Spleen (tissue), 11 donors: ENCODE measurements at regions not wholly inside any gene's neighbourhood (a gene's known extent, or its start where the extent isn't known, plus 50 kb on each side); places are given as distances from the start of the nearest gene placed in this dataset.

Experiments used
- DNase-seq: peaks from one replicate; pipeline ENCODE4 v3.0.0-alpha.2; 2020
- H3K27ac ChIP-seq, 8 donors: fragments of 200-600 bp; sonication (generic) in 7 of 8; 1 replicate in 4 of 8; 2 replicates in 4 of 8; pipeline versions ENCODE4 v1.5.0 to v1.8.0; 2016 to 2021; ENCODE audit warnings: inconsistent platforms in 4 of 8, mild to moderate bottlenecking in 4 of 8, moderate library complexity in 1 of 8
- H3K27me3 ChIP-seq, 7 donors: fragments of 200-600 bp; sonication (generic) in 6 of 7; replicated peaks in 1 of 7; 1 replicate in 4 of 7; 2 replicates in 3 of 7; pipeline versions ENCODE4 v1.5.0 to v1.8.0; 2016 to 2021; ENCODE audit warnings: inconsistent platforms in 3 of 7, mild to moderate bottlenecking in 1 of 7
- H3K36me3 ChIP-seq, 6 donors: fragments of 200-600 bp; sonication (generic) in 5 of 6; 1 replicate in 4 of 6; 2 replicates in 2 of 6; pipeline versions ENCODE4 v1.5.0 to v1.8.0; 2016 to 2021; ENCODE audit warnings: inconsistent platforms in 2 of 6
- H3K4me1 ChIP-seq, 6 donors: fragments of 200-600 bp; sonication (generic) in 5 of 6; 1 replicate in 3 of 6; 2 replicates in 3 of 6; pipeline versions ENCODE4 v1.5.0 to v1.8.0; 2016 to 2021; ENCODE audit warnings: inconsistent platforms in 3 of 6
- H3K4me3 ChIP-seq, 8 donors: fragments of 200-600 bp; sonication (generic) in 7 of 8; 1 replicate in 4 of 8; 2 replicates in 4 of 8; pipeline versions ENCODE4 v1.5.0 to v1.8.0; 2016 to 2021; ENCODE audit warnings: inconsistent platforms in 4 of 8, mild to moderate bottlenecking in 4 of 8, moderate library complexity in 2 of 8
- H3K9me3 ChIP-seq, 8 donors: fragments of 200-600 bp; sonication (generic) in 7 of 8; 1 replicate in 4 of 8; 2 replicates in 4 of 8; pipeline versions ENCODE4 v1.5.0 to v1.8.0; 2016 to 2021; ENCODE audit warnings: inconsistent platforms in 4 of 8
- CTCF ChIP-seq, 11 experiments: fragments of 200-600 bp in 7 of 11; fragments of 450-650 bp in 4 of 11; sonication (generic) in 4 of 11; IDR thresholded peaks in 8 of 11; conservative IDR thresholded peaks in 3 of 11; 1 replicate in 7 of 11; 2 replicates in 4 of 11; pipeline versions ENCODE4 v1.4.0 to v1.8.0; 2016 to 2021; ENCODE audit warnings: antibody characterized with exemption in 11 of 11, inconsistent platforms in 4 of 11, mild to moderate bottlenecking in 1 of 11
- POLR2A ChIP-seq, 3 donors: fragments of 450-650 bp; IDR thresholded peaks; one replicate each; pipeline ENCODE4 v1.5.1; 2017; ENCODE audit warnings: antibody characterized with exemption in 3 of 3, mild to moderate bottlenecking in 1 of 3
- POLR2AphosphoS5 ChIP-seq, 3 donors: sonication (generic); formaldehyde crosslinking; IDR thresholded peaks; one replicate each; pipeline ENCODE4 v1.5.1; 2017; ENCODE audit warnings: antibody characterized with exemption in 3 of 3
- WGBS, 5 donors: extraction: QIAGEN DNeasy Blood & Tissue Kit in 3 of 5; methylation state at CpG; one replicate each; pipeline versions ENCODE4 v1.1.5 to v1.1.7; 2013 to 2018; 5-methylcytosine and 5-hydroxymethylcytosine counted together
- intact Hi-C: fragments of 100-400 bp; cut with DNase I; formaldehyde crosslinking; loops from one replicate; pipeline ENCODE4 v1.15.0; 2023; ENCODE audit warnings: low total_unique reads
- donor health status: healthy with polysubstance abuse.
- donor health status: DM: no; HTN: no; CAD: no; lungs with moderate emphysema.
- donor health status: DM: no; HTN: no; CAD: no.
- donor health status: Bipolar disorder and iron deficiency.
- donor health status: healthy.
- donor health status: DM: no; HTN: no; CAD: no.
- donor health status: DM: yes; HTN: yes; CAD: no.

GRCh38 chr9:26292943-26293342 is 599.7 kb downstream of the CAAP1 start:
- intact Hi-C loops: no loop called here
- no peaks in the 10 kb centered on the region for H3K36me3 ChIP-seq
- no peak overlapping the region for H3K4me3 ChIP-seq
- H3K27me3 ChIP-seq: no peaks in the 10 kb centered on the region
- no peak for DNase-seq
- WGBS, 5 donors: 54 to 71% (median 59%) methylated on average over 3 of the region's 3 CpGs
- TF ChIP-seq POLR2AphosphoS5 (IDR thresholded peaks at IDR 0.05): no peak
- no peak for TF ChIP-seq POLR2A (IDR thresholded peaks at IDR 0.05)
- TF ChIP-seq CTCF (IDR thresholded peaks at IDR 0.05 in 8 of 11, conservative IDR thresholded peaks at IDR 0.05 in 3 of 11): no peak
- H3K27ac ChIP-seq: no peak overlapping the region
- H3K9me3 ChIP-seq: peaks cover 0 to 28% (median 19%) of the 10 kb centered on the region in 8 donors
- H3K4me1 ChIP-seq: no peaks in the 10 kb centered on the region

- no peak for TF ChIP-seq POLR2A (IDR thresholded peaks at IDR 0.05)
- Histone ChIP-seq H3K4me1 (no peaks in the 10 kb centered on the region), H3K4me3 (no peak overlapping the region), H3K36me3 (no peaks in the 10 kb centered on the region), H3K27ac (no peak overlapping the region), H3K27me3 (no peaks in the 10 kb centered on the region), H3K9me3 (no peaks in the 10 kb centered on the region)
- DNase-seq: no peak
- 58 to 72% (median 62%) methylated on average over 6 of the region's 6 CpGs for WGBS, 5 donors
- intact Hi-C loops: no loop called here
Measured at GRCh38 chr9:26271495-26272122, 593.4 kb upstream of the TUSC1 start.

GRCh38 chr9:26266146-26266793 is 588.0 kb upstream of the TUSC1 start:
- peaks cover 0 to 7% (median 0%) of the 10 kb centered on the region in 8 donors for H3K9me3 ChIP-seq
- 63 to 72% (median 67%) methylated on average over 2 of the region's 2 CpGs for WGBS, 5 donors
- no peak overlapping the region for H3K4me3 ChIP-seq
- no peak for DNase-seq
- no peaks in the 10 kb centered on the region for H3K4me1 ChIP-seq
- H3K36me3 ChIP-seq: no peaks in the 10 kb centered on the region
- H3K27me3 ChIP-seq: no peaks in the 10 kb centered on the region
- intact Hi-C loops: no loop called here
- no peak for TF ChIP-seq CTCF (IDR thresholded peaks at IDR 0.05 in 8 of 11, conservative IDR thresholded peaks at IDR 0.05 in 3 of 11)
- no peak for TF ChIP-seq POLR2AphosphoS5 (IDR thresholded peaks at IDR 0.05)
- no peak for TF ChIP-seq POLR2A (IDR thresholded peaks at IDR 0.05)
- no peak overlapping the region for H3K27ac ChIP-seq

GRCh38 chr9:26264709-26265601 is 586.7 kb upstream of the TUSC1 start:
- intact Hi-C loops: no loop called here

More at GRCh38 chr9:26264709-26265601, 586.7 kb upstream of the TUSC1 start:
- 50 to 75% (median 66%) methylated on average over 1 of the region's 1 CpG for WGBS, 5 donors
- no peak for TF ChIP-seq POLR2AphosphoS5 (IDR thresholded peaks at IDR 0.05)
- TF ChIP-seq CTCF (IDR thresholded peaks at IDR 0.05 in 8 of 11, conservative IDR thresholded peaks at IDR 0.05 in 3 of 11): no peak
- no peak for TF ChIP-seq POLR2A (IDR thresholded peaks at IDR 0.05)
- Histone ChIP-seq H3K9me3 (peaks cover 0 to 7% (median 0%) of the 10 kb centered on the region in 8 donors), H3K4me3 (no peak overlapping the region), H3K4me1 (no peaks in the 10 kb centered on the region), H3K27ac (no peak overlapping the region), H3K27me3 (no peaks in the 10 kb centered on the region), H3K36me3 (no peaks in the 10 kb centered on the region)
- DNase-seq: no peak
